HCT116 (cell line): ENCODE measurements at regions not wholly inside any gene's neighbourhood (a gene's known extent, or its start where the extent isn't known, plus 50 kb on each side); places are given as distances from the start of the nearest gene placed in this dataset.

Experiments used
- CBX3 ChIP-seq: IDR thresholded peaks from 2 replicates; pipeline ENCODE4 v1.6.1; 2012; ENCODE audit warnings: low read depth
- CEBPB ChIP-seq: IDR thresholded peaks from 2 replicates; pipeline ENCODE4 v1.6.1; 2012; ENCODE audit warnings: low read depth
- CTCF ChIP-seq, 3 experiments: fragments of 200-600 bp in 1 of 3; sonication (generic) in 1 of 3; IDR thresholded peaks in 2 of 3; conservative IDR thresholded peaks in 1 of 3; 2 replicates each; pipeline ENCODE4 v1.5.1; 2012 to 2017; ENCODE audit warnings: low read depth in 2 of 3, low read length in 2 of 3, antibody characterized with exemption in 1 of 3, borderline replicate concordance in 1 of 3, control low read depth in 1 of 3, mild to moderate bottlenecking in 1 of 3, mixed read lengths in 1 of 3, mixed run types in 1 of 3, moderate library complexity in 1 of 3; ENCODE audit not compliant: insufficient read depth in 1 of 3
- EZH2 ChIP-seq: fragments of 200-600 bp; sonication (generic); IDR thresholded peaks from 2 replicates; pipeline ENCODE4 v1.6.1; 2017; ENCODE audit warnings: antibody characterized with exemption, mixed run types
- EZH2phosphoT487 ChIP-seq: fragments of 200-600 bp; IDR thresholded peaks from 2 replicates; pipeline ENCODE4 v1.6.1; 2018; ENCODE audit warnings: antibody characterized with exemption, borderline replicate concordance
- MAX ChIP-seq: IDR thresholded peaks from 2 replicates; pipeline ENCODE4 v1.6.1; 2012
- POLR2A ChIP-seq: IDR thresholded peaks from 2 replicates; pipeline ENCODE4 v1.7.0; 2011; ENCODE audit warnings: borderline replicate concordance; ENCODE audit not compliant: insufficient read depth, insufficient read length; ENCODE audit errors: extremely low read depth
- POLR2AphosphoS5 ChIP-seq: IDR thresholded peaks from 2 replicates; pipeline ENCODE4 v1.6.1; 2011; ENCODE audit warnings: mild to moderate bottlenecking, low read depth, low read length, moderate library complexity
- RAD21 ChIP-seq: IDR thresholded peaks from 2 replicates; pipeline ENCODE4 v1.6.1; 2012; ENCODE audit warnings: low read depth, mild to moderate bottlenecking
- SIN3A ChIP-seq: IDR thresholded peaks from 2 replicates; pipeline ENCODE4 v1.6.1; 2012; ENCODE audit warnings: low read depth
- SRF ChIP-seq: IDR thresholded peaks from 2 replicates; pipeline ENCODE4 v1.6.1; 2012; ENCODE audit warnings: low read depth
- YY1 ChIP-seq: IDR thresholded peaks from 2 replicates; pipeline ENCODE4 v1.6.1; 2011; ENCODE audit warnings: low read length, low read depth, moderate library complexity, mild to moderate bottlenecking; ENCODE audit not compliant: insufficient replicate concordance; ENCODE audit errors: extremely low read depth
- ZFX ChIP-seq: fragments of 450-650 bp; IDR thresholded peaks from 2 replicates; pipeline ENCODE4 v1.6.1; 2017
- ZNF274 ChIP-seq: fragments of 200-500 bp; sonication (Bioruptor generic); IDR thresholded peaks from 2 replicates; pipeline ENCODE4 v1.6.1; 2014; ENCODE audit warnings: mild to moderate bottlenecking, low read depth, low read length, inconsistent platforms

GRCh38 chr9:81850724-81851123, 77.5 kb upstream of the SPATA31D4 start:
- no peak for TF ChIP-seq EZH2
- no peak for TF ChIP-seq CTCF (IDR thresholded peaks at IDR 0.05 in 2 of 3, conservative IDR thresholded peaks at IDR 0.05 in 1 of 3; ENCODE audit: borderline replicate concordance in 1 of 3, insufficient read depth in 1 of 3, low read depth in 2 of 3, low read length in 2 of 3)
- no peak for TF ChIP-seq SIN3A
- no peak for TF ChIP-seq POLR2A
- no peak for TF ChIP-seq EZH2phosphoT487
- no peak for TF ChIP-seq CEBPB
- TF ChIP-seq ZFX = no peak
- no peak for TF ChIP-seq YY1
- no peak for TF ChIP-seq RAD21
- TF ChIP-seq CBX3 = no peak
- no peak for TF ChIP-seq POLR2AphosphoS5
- TF ChIP-seq MAX = no peak
- no peak for TF ChIP-seq SRF
- no peak for TF ChIP-seq ZNF274
